HG03108 (cell line): ENCODE measurements at regions not wholly inside any gene's neighbourhood (a gene's known extent, or its start where the extent isn't known, plus 50 kb on each side); places are given as distances from the start of the nearest gene placed in this dataset.
"Not testable (repeated sequence)": the region's sequence is repeated elsewhere in the genome, so short reads cannot be mapped to it uniquely, and the experiment has no call there.

ENCODE experiments used
- ATAC-seq: cut with Tn5 transposase; IDR thresholded peaks from one replicate; pipeline ENCODE4 v1.9.1; 2021; ENCODE audit warnings: moderate library complexity; ENCODE audit not compliant: unreplicated experiment

DNA sequence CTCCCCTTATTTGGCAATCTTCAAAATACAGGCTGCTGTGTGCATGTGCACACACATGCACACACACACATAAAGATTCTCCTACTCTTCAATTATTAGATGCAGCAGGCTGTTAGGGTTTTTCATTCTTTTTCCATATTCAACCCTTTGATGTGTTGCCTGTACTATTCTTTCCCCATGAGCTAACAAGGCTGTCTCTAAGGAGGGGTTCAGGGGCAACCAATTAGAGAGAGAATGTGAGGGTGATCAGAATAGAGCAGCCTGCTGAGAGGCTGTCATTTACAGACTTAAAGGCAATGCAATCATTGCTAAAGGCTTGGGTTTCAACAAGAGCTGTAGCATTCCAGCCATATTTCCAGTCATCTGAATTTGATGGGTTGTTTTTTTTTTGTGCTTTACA, 467.4 kb upstream of the ID4 start:
- no peak for ATAC-seq

DNA sequence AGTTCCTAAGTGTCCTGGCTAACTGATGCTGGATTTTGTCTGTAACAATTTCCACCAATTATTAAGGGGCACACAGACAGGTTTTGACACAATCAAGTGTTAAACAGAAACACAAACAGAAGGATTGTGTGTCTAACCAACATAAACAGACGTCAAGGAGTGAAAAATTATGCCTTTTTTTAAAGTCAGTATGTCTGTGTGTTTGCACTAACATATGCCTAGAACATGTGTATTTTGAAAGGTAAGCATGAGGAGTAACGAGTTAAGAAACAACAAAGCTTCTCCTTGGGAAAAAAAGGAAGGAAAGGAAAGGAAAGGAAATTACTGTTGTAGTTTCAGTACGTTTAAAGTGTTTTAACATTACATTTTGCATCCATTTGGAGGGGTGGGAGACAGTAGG, 466.3 kb upstream of the ID4 start:
- no peak for ATAC-seq

DNA sequence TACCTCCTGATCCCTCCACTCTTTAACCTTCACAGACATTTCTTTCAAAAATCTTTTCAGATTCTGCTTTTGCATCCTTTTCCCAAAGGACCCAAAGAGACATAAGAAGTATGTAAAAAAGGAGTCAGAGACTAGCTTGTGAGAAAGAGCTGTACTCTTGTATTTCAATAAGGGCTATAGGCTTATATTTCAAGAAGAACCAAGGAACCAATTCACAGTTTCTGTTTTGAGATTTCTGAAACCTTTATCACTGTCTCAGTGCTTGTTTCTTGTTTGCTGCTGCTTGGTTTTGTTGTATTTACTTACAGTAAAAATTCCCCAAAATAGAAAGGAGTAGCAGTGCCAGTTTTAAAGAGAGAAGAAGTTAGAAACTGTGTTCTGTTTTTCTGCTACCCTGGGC, 461.6 kb upstream of the ID4 start:
- no peak for ATAC-seq

GRCh38 chr6:19377722-19378121, 459.4 kb upstream of the ID4 start:
- ATAC-seq: no peak

DNA sequence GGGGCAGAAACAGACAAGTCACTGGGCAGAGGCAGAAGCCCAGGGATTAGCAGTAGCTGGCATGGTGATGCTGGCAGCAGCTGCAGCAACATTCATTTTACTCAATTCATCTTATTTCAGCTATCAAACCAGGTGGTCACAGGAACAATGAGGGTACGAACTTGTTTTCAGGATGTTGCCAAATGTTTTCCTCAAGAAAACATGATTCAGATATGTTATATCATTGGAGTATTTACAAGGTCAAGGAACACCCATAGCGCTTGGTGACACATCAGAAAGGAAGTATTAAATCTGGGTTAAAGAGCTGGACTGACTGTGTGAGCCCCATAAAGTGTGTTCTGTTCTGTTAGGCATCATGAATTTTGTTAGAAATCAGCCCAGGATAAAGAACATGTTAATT, 456.9 kb upstream of the ID4 start:
- ATAC-seq: no peak

- ATAC-seq: no peak
Observed at GRCh38 chr6:19382676-19383075, 454.5 kb upstream of the ID4 start.

GRCh38 chr6:19391926-19392325, 445.2 kb upstream of the ID4 start:
- no peak for ATAC-seq

- no peak for ATAC-seq
Observed at GRCh38 chr6:19394051-19394450, 443.1 kb upstream of the ID4 start.

DNA sequence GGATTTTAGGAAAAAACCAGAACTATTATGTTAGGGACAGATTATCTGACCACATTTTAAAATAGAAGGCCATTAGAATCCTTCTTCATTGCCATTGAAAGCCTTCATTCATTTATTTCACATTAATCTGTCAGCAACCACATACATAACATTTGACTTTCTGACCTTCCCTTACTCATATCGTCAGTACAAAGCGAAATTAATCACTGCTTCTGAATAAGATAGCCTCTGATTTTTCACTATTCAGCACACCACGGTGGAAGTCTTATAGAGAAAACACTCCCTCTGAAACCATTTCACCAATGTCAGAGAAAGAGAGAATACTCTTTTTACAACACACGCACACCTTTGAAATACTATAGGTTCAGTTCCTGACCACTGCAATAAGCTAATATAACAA, 442.5 kb upstream of the ID4 start:
- ATAC-seq: no peak

GRCh38 chr6:19395316-19395715, 441.9 kb upstream of the ID4 start:
- ATAC-seq: no peak

DNA sequence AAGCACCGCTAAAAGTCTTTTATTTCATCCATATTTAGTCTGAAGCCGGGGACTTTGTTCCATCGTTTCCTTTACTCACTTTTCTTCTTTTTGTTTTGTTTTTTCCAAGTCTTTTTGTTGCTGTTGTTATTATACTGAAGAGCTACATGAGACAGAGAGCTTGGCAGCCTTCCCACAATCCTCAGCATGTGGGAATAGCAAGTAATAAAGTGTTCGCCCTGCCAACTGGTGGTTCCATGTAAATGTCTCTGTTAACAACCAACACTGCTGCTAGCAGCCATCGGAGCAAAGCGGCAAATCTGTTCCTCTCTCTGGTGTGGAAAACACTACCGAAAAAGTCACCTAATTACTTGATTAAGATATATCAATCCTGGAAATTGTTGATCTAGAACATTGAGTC, 437.8 kb upstream of the ID4 start:
- no peak for ATAC-seq

GRCh38 chr6:19404884-19405283, 432.3 kb upstream of the ID4 start:
- not testable (repeated sequence) for ATAC-seq

DNA sequence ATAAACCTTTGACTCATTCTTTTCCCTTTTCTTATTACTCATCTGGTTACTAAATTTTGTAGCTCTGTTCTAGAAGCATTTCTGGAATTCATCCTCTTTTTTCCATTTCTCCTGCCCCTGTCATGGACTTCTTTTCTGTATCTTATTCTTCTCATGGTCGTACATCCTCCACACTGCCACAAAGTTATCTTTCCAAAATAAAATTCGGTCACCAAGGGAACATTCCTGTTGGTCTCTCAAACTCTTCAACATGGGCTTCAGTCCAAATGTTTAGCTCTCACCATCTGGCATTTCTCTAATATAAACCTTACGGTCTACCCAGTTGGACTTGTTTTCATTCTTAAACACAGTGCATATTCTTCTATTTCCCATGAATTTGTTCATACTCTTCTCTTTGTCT, 428.8 kb upstream of the ID4 start:
- no peak for ATAC-seq

- ATAC-seq: no peak
Observed at GRCh38 chr6:19410481-19410880, 426.7 kb upstream of the ID4 start.

DNA sequence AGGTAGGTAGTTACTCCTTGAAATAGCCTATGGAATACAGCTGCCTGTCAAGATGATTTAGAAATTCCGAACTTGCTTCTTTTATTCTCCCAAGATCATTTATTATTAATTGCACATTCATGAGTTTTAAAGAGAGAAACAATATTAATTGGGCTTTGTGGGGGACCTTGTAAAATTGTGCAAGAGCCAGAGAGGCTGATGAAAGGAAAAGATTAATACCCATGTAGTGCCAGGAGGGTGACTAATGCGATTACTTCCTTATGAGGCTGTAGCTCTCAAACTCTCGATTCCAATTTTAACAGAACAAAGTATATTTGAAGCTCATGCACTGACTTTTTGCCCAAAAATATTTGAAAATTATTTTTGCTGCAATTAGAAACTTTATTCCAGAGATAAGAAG, 423.8 kb upstream of the ID4 start:
- no peak for ATAC-seq

DNA sequence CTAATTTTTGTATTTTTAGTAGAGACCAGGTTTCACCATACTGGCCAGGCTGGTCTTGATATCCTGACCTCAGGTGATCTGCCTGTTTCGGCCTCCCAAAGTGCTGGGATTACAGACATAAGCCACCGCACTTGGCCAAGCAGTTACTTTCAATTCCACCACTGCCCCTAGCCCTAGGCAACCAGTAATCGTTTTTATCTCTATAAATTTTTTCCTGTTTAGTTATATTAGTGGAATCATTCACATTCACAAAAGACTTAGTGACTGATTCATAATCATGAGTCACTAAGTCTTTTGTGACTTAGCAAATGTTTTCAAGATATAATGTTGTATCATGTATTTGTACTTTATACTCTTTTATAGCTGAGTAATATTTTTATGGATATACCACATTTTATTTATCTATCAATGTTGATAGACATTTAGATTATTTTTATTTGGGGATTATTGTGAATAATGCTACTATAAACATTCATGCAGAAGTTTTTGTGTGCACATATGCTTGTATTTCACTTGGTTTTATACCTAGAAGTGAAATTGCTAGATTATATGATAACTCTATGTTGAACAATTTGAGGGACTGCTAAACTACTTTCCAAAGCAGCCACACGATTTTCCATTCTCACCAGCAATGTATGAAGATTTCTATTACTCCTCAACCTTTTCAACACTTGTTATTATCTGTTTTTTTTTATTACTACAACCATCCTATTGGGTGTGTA, 421.4 kb upstream of the ID4 start:
- ATAC-seq: no peak

DNA sequence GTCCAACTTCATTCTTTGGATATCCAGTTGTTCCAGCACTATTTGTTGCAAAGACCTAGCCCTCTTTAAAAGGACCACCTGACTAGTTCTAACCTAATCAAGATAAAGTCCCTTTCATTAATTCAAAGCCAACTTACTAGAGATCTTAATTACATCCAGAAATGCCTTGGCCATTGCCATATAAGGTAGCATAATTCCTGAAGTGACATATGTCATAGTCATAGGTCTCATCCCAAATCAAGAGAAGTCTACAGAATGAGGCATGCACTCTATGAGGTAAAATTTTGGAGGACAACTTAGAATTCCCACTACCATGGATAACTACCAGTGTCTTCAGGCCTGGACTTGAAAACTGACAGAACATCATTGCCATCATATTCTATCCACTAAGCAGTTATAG, 420.4 kb upstream of the ID4 start:
- ATAC-seq: no peak

GRCh38 chr6:19417713-19418112, 419.5 kb upstream of the ID4 start:
- ATAC-seq: no peak

DNA sequence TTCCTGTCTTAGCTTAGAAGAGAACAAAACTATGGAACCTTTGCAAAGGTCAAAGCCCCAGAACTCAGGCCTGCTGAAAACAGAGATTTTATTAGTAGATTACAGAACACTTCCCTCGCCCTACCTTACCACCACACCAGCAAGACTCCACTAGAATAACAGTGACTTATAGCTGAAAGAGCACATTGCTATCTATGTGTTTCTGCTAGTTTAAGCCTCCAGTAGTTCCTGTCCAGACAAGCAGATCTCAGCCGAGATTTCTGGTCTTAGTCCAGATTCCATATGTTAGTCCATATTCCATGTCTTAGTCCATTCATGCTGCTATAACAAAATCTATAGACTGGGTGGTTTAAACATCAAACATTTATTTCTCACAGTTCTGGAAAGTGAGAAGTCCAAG, 412.3 kb upstream of the ID4 start:
- no peak for ATAC-seq

DNA sequence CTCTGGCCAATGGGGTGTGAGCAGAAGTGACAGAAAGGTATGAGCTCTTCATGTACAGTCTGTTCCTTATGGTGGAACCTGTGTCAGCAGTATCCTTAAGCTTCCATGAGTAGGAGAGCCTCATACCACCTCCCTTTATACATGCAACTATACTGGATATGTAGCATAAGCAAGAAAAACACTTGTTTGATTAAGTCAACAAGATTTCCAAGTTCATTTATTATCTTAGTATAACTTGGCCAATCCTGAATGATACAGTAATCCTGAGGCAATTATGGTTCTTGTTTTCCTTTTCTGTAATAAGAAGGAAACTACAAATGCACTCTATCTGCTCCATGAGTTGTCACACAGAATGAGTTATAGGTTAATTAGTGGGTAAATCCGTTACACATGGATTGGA, 409.6 kb upstream of the ID4 start:
- no peak for ATAC-seq

- no peak for ATAC-seq
Observed at GRCh38 chr6:19432966-19433498, 404.1 kb upstream of the ID4 start.

GRCh38 chr6:19434065-19434464, 403.1 kb upstream of the ID4 start:
- no peak for ATAC-seq

- ATAC-seq: no peak
Observed at GRCh38 chr6:19435755-19436154, 401.4 kb upstream of the ID4 start.
